Hindlimb muscle (tissue), 1 donor: ENCODE measurements at regions not wholly inside any gene's neighbourhood (a gene's known extent, or its start where the extent isn't known, plus 50 kb on each side); places are given as distances from the start of the nearest gene placed in this dataset.

ENCODE experiments used
- DNase-seq: peaks from one replicate; pipeline ENCODE4 v3.0.0-alpha.2; 2013

GRCh38 chrX:97666890-97667289 is 783.2 kb downstream of the RPA4 start:
- no peak for DNase-seq

GRCh38 chrX:97668126-97668525 is 784.4 kb downstream of the RPA4 start:
- DNase-seq, result no peak

- no peak for DNase-seq
Observed at GRCh38 chrX:97672138-97672537, 788.4 kb downstream of the RPA4 start.

GRCh38 chrX:97672608-97673007 is 788.9 kb downstream of the RPA4 start:
- DNase-seq, result no peak

GRCh38 chrX:97673135-97673534 is 789.4 kb downstream of the RPA4 start:
- no peak for DNase-seq

GRCh38 chrX:97682991-97683840 is 799.5 kb downstream of the RPA4 start:
- no peak for DNase-seq

- DNase-seq, result no peak
Observed at GRCh38 chrX:97685753-97686152, 802.0 kb downstream of the RPA4 start.

- DNase-seq, result no peak
Observed at GRCh38 chrX:97691901-97692455, 808.3 kb downstream of the RPA4 start.

GRCh38 chrX:97692575-97692974 is 808.9 kb downstream of the RPA4 start:
- no peak for DNase-seq

GRCh38 chrX:97700547-97700946 is 816.8 kb downstream of the RPA4 start:
- no peak for DNase-seq

- DNase-seq, result no peak
Observed at GRCh38 chrX:97704474-97704873, 820.8 kb downstream of the RPA4 start.

GRCh38 chrX:97704881-97705280 is 821.2 kb downstream of the RPA4 start:
- DNase-seq, result no peak

GRCh38 chrX:97705936-97706335 is 822.2 kb downstream of the RPA4 start:
- no peak for DNase-seq

- no peak for DNase-seq
Observed at GRCh38 chrX:97714072-97714471, 830.4 kb downstream of the RPA4 start.

GRCh38 chrX:97728215-97728614 is 844.5 kb downstream of the RPA4 start:
- no peak for DNase-seq

- DNase-seq, result no peak
Observed at GRCh38 chrX:97740044-97740443, 856.3 kb downstream of the RPA4 start.

GRCh38 chrX:97740886-97741285 is 857.2 kb downstream of the RPA4 start:
- no peak for DNase-seq

- no peak for DNase-seq
Observed at GRCh38 chrX:97743014-97743413, 859.3 kb downstream of the RPA4 start.

- DNase-seq, result no peak
Observed at GRCh38 chrX:97747346-97747745, 863.6 kb downstream of the RPA4 start.

- DNase-seq, result no peak
Observed at GRCh38 chrX:97751016-97751415, 867.3 kb downstream of the RPA4 start.

- no peak for DNase-seq
Observed at GRCh38 chrX:97751735-97752134, 868.0 kb downstream of the RPA4 start.

GRCh38 chrX:97756879-97757278 is 873.2 kb downstream of the RPA4 start:
- DNase-seq, result no peak

GRCh38 chrX:97763391-97763790 is 879.7 kb downstream of the RPA4 start:
- no peak for DNase-seq

GRCh38 chrX:97763981-97764380 is 880.3 kb downstream of the RPA4 start:
- no peak for DNase-seq
